A673 (cell line): ENCODE measurements at regions not wholly inside any gene's neighbourhood (a gene's known extent, or its start where the extent isn't known, plus 50 kb on each side); places are given as distances from the start of the nearest gene placed in this dataset.

ENCODE experiments used
- BruUV-seq: library from RNA; stranded (reverse); fragments of 400-500 nt; replicated peaks from 2 replicates; lab custom pipeline; 2021; lab: Mats Ljungman, UMichigan
- CTCF ChIA-PET: fragments of 300-600 bp; sonication (Branson Sonifier 250); formaldehyde crosslinking; loops from one replicate; lab custom pipeline; 2022; ENCODE audit warnings: antibody characterized with exemption; lab: Charles Lee
- POLR2A ChIA-PET: fragments of 300-600 bp; sonication (Branson Sonifier 250); formaldehyde crosslinking; loops from one replicate; lab custom pipeline; 2022; ENCODE audit warnings: antibody characterized with exemption; ENCODE audit not compliant: low non-redundant PET; lab: Charles Lee
- DNase-seq: peaks from one replicate; pipeline ENCODE4 v3.0.0-alpha.2; 2015; ENCODE audit warnings: low spot score
- H3K27ac ChIP-seq: fragments of 200-600 bp; sonication (generic); 2 replicates; pipeline ENCODE4 v1.5.1; 2016; ENCODE audit warnings: mixed run types, low read depth, mild to moderate bottlenecking, mixed read lengths, antibody characterized with exemption, low read length; ENCODE audit not compliant: poor library complexity, severe bottlenecking
- H3K27me3 ChIP-seq: fragments of 200-600 bp; sonication (generic); replicated peaks from 2 replicates; pipeline ENCODE4 v1.6.1; 2017; ENCODE audit warnings: mixed run types, low read depth, mild to moderate bottlenecking, mixed read lengths, antibody characterized with exemption, low read length; ENCODE audit not compliant: insufficient read depth, poor library complexity
- H3K36me3 ChIP-seq: fragments of 200-600 bp; sonication (generic); 2 replicates; pipeline ENCODE4 v1.6.1; 2016; ENCODE audit warnings: mixed run types, mild to moderate bottlenecking, mixed read lengths, antibody characterized with exemption, low read length; ENCODE audit not compliant: insufficient read depth, poor library complexity, severe bottlenecking
- H3K4me1 ChIP-seq: fragments of 200-600 bp; sonication (generic); 2 replicates; pipeline ENCODE4 v1.6.1; 2017; ENCODE audit warnings: mixed run types, mild to moderate bottlenecking, mixed read lengths, antibody characterized with exemption, low read length; ENCODE audit not compliant: insufficient read depth, poor library complexity, severe bottlenecking
- H3K4me3 ChIP-seq: fragments of 200-600 bp; sonication (generic); 2 replicates; pipeline ENCODE4 v1.5.1; 2016; ENCODE audit warnings: low read depth, mixed run types, mild to moderate bottlenecking, mixed read lengths, low read length; ENCODE audit not compliant: poor library complexity, severe bottlenecking
- H3K9me3 ChIP-seq: fragments of 200-600 bp; sonication (generic); 2 replicates; pipeline ENCODE4 v1.6.1; 2016; ENCODE audit warnings: mixed run types, low read depth, mild to moderate bottlenecking, mixed read lengths, antibody characterized with exemption, low read length; ENCODE audit not compliant: poor library complexity, severe bottlenecking
- EZH2 ChIP-seq: fragments of 200-600 bp; sonication (generic); IDR thresholded peaks from 2 replicates; pipeline ENCODE4 v1.6.1; 2017; ENCODE audit warnings: borderline replicate concordance, low read depth, mild to moderate bottlenecking, mixed read lengths, antibody characterized with exemption, low read length; ENCODE audit not compliant: poor library complexity, severe bottlenecking
- intact Hi-C: fragments of 100-400 bp; cut with micrococcal nuclease; formaldehyde crosslinking; loops from one replicate; pipeline ENCODE4 v1.10.0; 2022; ENCODE audit not compliant: unreplicated experiment
- TF ChIP-seq, protein P1 (sequence below): fragments of 300-800, 200-600 bp; sonication (generic); conservative IDR thresholded peaks from 2 replicates; pipeline ENCODE4 v1.5.1; 2017; ENCODE audit warnings: low read depth, mild to moderate bottlenecking, antibody characterized with exemption, low read length, moderate library complexity, mixed read lengths

DNA sequence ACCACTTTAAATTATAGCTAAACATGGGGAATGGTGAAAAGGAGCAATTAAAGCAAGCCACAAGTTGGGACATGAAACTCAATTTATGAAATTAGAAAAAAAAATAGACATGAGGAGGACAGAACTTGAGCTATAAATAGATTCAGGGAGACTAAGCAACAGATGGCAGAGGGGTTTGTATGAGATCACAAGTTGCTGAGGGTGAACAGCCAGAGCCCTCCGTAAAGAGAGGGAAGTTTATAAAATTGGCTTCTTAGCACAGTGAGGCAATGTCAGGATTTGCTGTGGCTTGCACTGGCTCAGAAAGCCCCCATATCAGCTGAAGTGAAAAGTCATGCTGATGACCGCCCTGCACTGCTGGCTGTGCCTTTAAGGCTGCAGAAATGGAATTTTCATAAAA is 443.4 kb upstream of the CD180 start:
- DNase-seq: no peak
- TF ChIP-seq, protein P1, sequence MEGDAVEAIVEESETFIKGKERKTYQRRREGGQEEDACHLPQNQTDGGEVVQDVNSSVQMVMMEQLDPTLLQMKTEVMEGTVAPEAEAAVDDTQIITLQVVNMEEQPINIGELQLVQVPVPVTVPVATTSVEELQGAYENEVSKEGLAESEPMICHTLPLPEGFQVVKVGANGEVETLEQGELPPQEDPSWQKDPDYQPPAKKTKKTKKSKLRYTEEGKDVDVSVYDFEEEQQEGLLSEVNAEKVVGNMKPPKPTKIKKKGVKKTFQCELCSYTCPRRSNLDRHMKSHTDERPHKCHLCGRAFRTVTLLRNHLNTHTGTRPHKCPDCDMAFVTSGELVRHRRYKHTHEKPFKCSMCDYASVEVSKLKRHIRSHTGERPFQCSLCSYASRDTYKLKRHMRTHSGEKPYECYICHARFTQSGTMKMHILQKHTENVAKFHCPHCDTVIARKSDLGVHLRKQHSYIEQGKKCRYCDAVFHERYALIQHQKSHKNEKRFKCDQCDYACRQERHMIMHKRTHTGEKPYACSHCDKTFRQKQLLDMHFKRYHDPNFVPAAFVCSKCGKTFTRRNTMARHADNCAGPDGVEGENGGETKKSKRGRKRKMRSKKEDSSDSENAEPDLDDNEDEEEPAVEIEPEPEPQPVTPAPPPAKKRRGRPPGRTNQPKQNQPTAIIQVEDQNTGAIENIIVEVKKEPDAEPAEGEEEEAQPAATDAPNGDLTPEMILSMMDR: no peak
- TF ChIP-seq EZH2: no peak
- H3K9me3 ChIP-seq: no peaks in the 10 kb centered on the region
- POLR2A ChIA-PET: no interaction called here
- H3K27me3 ChIP-seq: no peaks in the 10 kb centered on the region
- CTCF ChIA-PET: interaction anchor here (0.5 to 0.6 kb wide), 2 partner anchors 185 to 612 kb away, joined by 3 to 4 read pairs; no protein-coding TSS in a partner anchor
- peaks cover 14% of the 10 kb centered on the region for H3K4me1 ChIP-seq
- no peak overlapping the region for H3K4me3 ChIP-seq
- no peak overlapping the region for H3K27ac ChIP-seq
- intact Hi-C loops: loop anchor here (10.0 kb wide), 1 partner anchor 615 kb away; no protein-coding TSS in a partner anchor
- no peaks in the 10 kb centered on the region for H3K36me3 ChIP-seq
- BruUV-seq: no TSS peak

DNA sequence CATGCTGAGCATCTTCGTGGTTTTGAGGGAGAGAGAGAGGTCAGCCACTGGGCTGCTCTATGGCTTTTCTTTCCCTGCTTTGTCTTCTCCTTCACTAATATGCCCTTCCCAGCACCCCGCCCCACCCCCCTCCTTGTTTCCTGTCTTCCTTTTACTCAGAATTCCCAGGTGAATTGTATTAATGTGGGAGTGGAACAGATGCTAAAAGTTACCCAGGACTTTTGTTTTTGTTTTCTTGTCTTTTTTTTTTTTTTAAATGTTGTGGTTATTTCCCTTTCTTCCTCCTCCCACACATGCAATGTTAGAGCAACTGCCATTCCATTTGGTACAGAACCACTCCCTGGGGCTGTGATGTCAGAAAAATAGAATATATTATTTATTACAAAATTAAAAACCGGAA is 442.7 kb upstream of the CD180 start:
- BruUV-seq: no TSS peak
- no peak for DNase-seq
- H3K4me3 ChIP-seq: no peak overlapping the region
- ChIA-PET CTCF (interaction anchor here (0.5 to 0.6 kb wide), 2 partner anchors 184 to 613 kb away, joined by 3 to 4 read pairs; no protein-coding TSS in a partner anchor), POLR2A (no interaction called here)
- no peaks in the 10 kb centered on the region for H3K9me3 ChIP-seq
- H3K4me1 ChIP-seq: peaks cover 14% of the 10 kb centered on the region
- no peaks in the 10 kb centered on the region for H3K36me3 ChIP-seq
- H3K27ac ChIP-seq: no peak overlapping the region
- intact Hi-C loops: no loop called here
- no peak for TF ChIP-seq EZH2
- TF ChIP-seq, protein P1: no peak
- no peaks in the 10 kb centered on the region for H3K27me3 ChIP-seq

DNA sequence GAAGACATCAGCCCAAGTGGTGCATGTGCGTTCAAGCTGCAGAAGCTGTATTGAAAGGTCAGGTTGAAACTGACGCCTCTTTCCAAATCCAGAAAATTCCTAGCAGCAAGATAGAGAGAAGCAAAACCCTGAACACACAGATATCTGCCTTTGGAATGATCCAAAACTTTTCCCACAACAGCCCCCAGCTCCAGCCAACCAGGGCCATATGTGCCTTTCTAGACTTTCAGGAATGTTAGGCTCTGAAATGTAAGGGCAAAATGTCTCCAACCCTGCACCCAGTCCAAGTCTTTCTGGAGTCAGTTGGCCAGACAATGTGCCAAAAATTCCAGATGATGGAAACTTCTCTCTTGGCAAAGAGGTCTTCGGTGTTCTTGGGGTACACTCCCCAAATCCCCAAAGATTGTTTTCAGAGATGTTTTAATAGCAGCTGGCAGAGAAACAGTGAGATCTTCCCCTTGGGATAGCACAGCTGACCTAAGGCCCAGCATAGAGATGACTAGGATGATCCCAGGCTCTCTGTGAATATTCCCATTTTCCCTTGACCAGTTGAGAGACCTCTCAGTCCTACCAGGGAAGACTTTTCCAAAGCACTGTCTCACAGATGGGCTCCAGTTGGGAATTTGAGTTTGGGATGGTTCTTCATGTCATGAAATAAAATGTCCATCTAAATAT is 440.4 kb upstream of the CD180 start:
- Histone ChIP-seq H3K4me3 (no peak overlapping the region), H3K36me3 (no peaks in the 10 kb centered on the region), H3K27me3 (no peaks in the 10 kb centered on the region), H3K27ac (no peak overlapping the region), H3K9me3 (peaks cover 5% of the 10 kb centered on the region), H3K4me1 (peaks cover 14% of the 10 kb centered on the region)
- ChIA-PET POLR2A (no interaction called here), CTCF (no interaction called here)
- no TSS peak for BruUV-seq
- no peak for TF ChIP-seq EZH2
- TF ChIP-seq, protein P1: no peak
- intact Hi-C loops: no loop called here
- DNase-seq: no peak
